ENCODE measurements at regions not wholly inside any gene's neighbourhood (a gene's known extent, or its start where the extent isn't known, plus 50 kb on each side); places are given as distances from the start of the nearest gene placed in this dataset.

DNA sequence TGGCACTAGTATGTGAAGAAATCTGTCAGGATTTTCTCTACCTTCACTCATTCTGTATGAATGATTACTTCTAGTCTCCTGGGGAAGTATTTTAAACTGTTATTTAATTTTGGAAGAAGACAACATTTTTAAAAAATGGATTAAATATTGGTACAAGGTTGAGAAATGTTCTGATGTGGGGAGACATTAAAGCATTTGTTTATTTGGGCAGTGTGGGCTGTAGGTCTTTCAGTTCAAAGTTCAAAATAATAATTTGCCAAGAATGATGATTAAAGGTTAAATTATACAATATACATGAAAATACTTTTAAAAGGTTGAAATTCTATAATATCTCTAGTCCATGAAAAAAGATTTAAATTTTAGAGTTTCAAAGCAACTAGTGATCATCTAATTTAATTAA is 194.7 kb downstream of the NHLRC3 start:
- intact Hi-C loops (cut with micrococcal nuclease), result no loop called here

DNA sequence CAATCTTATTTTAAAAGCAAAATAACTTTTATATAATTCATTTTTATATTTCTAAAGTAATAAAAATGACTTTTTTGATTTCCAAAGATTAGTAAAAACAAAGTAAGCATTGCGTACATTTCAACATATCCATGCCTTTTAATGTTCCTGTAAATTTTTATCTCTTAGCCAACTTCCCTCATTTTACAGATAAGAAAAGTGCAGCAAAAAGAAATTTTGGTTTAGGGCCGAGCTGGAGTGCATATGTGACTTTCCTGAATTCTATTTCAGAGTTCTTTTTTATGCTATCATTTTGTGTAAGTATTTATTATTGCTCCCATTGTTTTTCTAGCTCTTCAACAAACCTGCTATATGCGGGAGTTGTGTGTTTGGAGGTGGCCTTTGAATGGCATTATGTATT is 195.3 kb downstream of the NHLRC3 start:
- intact Hi-C loops (cut with micrococcal nuclease), result no loop called here

DNA sequence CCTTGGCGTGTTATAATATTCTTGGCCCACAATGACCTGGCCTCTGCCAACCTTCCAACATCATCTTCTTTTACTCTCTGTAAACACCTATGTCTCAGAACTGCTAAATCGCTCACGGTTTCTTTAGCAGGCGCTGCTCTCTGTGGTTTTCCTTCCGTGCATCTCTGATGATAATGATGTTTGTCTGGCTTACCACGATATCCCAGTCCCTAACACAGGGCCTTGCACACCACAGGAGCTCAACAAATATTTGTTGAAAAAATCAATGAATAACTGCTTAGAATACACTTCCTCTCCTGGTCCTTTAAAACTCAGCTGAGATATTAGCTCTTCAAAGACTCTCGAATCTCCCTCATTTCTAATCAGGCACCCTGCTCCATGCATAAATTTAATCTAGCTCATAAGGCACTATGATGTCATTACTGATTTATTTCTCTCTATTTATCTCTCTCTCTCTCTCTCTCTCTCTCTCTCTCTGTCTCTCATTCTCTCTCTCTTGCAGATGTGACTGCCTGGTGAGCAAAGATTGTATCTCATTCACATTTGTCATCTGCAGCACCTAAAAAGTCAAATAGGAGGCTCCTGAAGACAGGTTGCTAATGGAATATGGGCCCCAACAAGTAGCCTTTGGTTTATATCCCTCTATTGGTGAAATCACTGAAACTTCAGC is 206.4 kb downstream of the NHLRC3 start:
- intact Hi-C loops (cut with micrococcal nuclease), result no loop called here

DNA sequence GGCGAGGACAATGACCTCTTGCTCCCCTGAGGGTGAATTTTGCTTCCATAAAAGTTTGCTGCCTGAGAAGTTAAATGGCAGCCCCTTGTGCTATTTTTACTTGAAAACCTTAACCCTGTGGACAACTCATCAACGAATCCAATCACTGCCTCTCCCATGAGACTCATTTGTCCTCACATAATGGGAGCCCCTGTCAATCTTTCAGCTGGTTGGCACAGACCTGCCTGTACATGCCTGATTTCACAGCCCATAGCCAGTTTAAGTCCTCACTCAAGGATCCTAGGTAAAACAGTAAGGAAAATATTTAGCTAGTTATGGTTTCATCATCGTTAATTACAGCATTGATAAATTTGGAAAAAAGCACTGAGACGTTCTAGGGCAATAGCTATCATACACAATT is 207.4 kb downstream of the NHLRC3 start:
- intact Hi-C loops (cut with micrococcal nuclease), result no loop called here

DNA sequence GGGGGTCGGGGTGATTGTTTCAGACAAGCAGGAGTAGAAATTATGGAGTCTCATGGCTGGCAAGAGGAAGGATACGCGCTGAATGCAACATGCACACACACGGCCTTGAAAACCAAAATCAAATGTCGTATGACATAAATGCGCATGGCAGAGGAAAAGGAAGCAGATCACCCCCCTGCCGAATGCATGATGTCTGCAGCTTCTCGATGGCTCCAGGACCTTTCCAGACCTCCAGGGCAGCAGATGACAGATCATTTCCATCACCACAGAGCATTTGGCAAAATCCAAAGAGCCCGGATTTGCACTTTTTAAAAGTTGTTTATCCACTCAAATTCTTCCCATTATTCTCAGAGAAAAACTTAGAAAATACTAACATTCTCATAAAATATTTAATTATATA is 211.7 kb downstream of the NHLRC3 start:
- intact Hi-C loops (cut with micrococcal nuclease), result no loop called here

DNA sequence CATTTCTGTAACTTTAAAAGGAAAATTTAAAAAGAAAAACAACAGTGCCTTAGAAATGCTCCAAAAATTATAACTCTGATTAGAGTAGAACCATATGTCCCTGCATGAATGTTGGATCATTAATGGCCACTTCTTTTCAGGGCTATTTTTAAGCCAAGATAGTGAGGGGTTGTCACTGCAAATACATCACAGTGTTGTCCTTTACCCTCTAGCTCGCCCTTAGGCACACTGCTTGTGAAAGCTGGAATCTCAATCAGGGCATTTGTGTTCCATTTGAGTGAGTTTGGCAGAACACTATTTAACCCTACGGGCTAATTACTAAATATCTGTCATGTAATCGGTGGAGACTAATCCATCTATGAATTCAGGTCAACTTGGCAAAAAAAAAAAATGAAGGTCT is 212.2 kb downstream of the NHLRC3 start:
- intact Hi-C loops (cut with micrococcal nuclease), result no loop called here

DNA sequence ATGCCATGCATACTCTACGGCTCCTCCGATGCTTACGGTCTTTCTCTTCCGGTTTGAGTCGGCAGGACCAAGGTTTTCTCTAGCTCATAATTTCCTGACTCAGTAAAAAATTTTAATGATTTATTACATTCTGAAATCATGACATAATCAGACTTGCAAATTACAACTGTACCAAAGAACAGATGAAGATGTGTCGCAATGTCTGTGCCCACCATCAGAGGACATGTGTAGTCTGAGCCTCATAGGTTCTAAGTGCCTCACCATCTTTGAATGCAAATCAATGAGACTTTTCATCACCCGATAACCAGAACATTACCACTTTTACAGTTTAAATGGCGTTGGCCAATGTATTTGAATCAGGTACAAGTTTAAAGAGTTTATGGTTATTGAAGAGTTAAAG is 213.1 kb downstream of the NHLRC3 start:
- intact Hi-C loops (cut with micrococcal nuclease), result no loop called here

DNA sequence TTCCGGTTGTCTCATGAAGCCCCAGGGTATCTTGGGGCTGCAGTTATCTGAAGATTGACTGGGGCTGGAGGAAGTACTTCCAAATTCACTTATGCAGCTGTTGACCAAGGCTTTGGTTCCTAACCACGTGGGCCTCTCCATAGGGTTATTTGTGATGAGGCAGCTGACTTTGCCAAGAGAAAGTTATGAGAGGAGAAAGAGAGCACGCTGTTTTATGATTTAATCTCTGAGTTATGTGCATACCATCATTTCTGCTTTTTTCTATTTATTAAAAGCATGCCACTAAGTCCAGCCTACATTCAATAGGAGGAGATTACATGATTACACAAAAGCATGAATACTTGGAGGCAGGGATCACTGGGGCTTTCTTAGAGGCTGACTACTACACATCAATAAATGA is 215.5 kb downstream of the NHLRC3 start:
- intact Hi-C loops (cut with micrococcal nuclease), result no loop called here

DNA sequence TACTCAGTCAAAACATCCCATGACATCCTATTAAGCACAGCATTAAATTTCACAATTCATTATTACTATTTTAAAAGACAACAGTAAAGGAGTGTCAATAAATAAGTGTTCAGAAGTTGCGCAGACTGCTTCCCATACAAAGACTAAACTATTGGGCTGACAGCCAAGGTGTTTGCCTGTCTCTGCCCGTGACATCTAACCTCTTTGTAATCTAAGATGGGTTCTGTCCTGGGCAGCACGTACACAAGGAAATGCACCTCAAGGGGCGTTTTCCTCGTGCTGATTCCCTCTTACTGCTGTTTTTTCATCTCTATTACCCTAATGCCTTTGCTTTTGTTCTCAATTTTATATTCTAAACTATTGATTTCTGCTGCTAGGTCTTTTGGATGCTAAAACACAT is 216.3 kb downstream of the NHLRC3 start:
- intact Hi-C loops (cut with micrococcal nuclease), result no loop called here

DNA sequence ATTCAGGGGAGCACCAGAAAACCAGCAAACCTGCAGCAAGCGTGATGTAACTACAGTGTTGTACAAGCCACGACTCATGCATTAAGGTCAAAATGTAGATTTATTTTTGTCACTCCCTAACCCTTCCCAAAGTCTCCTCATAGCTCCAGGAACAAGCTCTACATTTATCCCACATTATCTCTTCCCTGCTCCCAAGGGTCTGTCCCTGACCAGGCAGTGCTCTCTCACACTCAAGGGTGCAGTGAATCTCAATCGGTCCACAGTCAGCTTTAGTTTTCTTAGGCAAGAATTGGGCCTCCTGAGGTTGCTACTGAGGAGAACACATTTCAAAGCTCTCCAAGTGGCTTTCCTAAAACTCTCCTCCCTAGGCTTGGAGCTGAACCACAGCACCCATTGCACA is 219.4 kb downstream of the NHLRC3 start:
- intact Hi-C loops (cut with micrococcal nuclease), result no loop called here

DNA sequence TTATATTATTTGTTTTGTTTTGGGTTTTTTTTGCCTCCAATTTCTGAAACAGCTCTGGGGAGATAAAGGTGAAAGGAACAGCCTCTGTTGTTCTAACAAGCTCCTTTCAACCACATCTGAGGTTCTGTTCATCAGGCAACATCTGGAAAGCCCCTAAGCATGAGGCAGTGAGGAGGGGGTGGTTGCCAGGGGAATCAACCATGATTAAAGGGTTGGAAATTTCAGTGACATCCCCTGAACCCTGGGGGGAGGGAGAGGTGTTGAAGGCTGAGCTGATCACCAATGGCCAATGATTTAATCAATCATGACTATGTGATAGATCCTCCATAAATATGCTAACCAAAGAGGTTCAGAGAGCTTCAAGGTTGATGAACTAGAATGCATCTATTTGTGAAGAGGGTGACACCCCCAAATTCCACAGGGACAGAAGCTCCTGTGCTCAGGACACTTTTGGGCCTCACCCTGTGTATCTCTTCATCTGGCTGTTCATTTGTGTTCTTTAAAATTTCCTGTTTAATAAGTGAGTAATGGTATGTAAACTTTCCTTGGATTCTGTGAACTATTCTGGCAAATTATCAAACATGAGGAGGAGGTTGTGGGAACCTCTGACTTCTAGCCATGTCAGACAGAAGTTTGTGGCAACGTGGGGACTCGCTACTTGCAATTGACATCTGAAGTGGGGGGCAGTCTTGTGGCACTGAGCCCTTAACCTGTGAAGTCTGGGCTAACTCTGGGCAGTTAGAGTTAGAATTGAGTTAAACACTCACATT is 221.3 kb downstream of the NHLRC3 start:
- intact Hi-C loops (cut with micrococcal nuclease), result loop anchor here (5.0 kb wide), 4 partner anchors 62 to 418 kb away; partner anchors contain the start of genes NHLRC3 and PROSER1

DNA sequence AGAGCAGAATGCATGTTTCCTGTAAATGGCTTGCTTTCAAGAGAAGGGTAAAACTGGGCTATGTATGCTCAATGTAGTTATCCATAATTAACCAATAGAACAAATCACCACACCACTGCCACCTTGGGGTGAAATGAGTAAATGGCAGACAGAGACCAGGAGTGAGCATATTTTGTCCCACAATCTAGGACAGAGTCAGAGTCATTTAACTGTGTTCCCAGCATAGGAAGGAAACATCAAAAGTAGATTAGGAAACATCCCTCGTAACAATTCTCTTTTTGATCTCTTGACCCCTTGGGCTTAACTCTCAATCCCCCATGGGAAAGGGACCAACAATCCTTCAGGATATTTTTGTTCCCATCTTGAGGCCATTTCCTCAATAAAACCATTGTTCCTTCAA is 224.8 kb downstream of the NHLRC3 start:
- intact Hi-C loops (cut with micrococcal nuclease), result loop anchor here (1.0 to 5.0 kb wide), 6 partner anchors 66 to 414 kb away; partner anchors contain the start of genes NHLRC3 and PROSER1

DNA sequence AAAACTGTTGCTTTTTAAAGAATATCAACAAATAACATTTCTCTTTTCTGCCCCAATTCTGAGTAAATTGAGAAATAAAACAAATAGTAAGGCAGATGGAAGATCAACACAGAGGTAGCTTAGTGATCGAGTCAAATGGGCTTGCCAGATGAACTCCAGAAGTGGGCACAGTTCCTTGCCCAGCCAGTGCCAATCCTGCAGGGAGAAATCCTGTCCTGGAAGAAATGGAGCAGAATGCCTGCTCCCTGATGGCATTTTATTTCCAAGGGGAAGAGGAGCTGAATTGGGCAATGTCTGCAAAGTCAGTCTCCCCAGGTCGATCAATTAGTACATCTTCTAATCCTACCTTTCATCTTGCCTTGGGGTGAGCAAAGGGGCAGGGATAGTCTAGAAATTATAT is 225.3 kb downstream of the NHLRC3 start:
- intact Hi-C loops (cut with micrococcal nuclease), result loop anchor here (1.0 to 5.0 kb wide), 6 partner anchors 66 to 414 kb away; partner anchors contain the start of genes NHLRC3 and PROSER1

DNA sequence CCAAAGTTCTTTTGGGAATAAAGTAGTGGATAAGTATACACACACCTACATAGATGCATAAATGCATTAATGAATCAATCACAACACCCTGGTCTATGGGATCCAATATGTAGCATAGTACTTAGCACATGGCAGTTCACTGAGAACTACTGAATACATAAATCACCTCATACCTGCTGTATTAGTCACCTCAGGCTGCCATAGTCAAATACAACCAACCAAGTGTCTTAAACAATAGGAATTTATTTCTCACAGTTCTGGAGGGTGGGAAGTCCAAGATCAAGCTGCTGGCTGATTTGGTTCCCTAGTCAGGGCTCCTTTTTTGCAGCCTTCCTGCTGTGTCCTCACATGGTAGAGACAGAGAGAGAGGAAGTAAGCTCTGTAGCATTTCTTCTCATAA is 228.2 kb downstream of the NHLRC3 start:
- intact Hi-C loops (cut with micrococcal nuclease), result no loop called here

DNA sequence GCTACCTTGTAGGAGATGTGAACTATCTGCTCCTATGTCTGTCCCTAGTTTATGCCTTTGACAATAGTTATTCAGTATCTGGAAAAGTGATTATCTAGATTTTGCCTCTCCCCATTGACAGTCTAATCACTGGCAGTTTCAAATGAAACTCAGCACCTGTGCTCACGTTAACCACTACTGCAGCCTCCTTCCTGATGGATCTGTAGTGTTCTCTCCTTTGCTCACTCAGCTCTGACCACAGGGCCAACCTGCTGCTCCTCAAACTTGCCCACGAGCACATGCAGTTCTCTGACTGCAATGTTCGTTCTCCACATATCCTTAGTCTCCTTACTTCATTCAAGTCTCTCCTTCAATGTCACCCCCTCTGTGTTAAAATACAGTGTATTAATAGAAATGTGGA is 230.1 kb downstream of the NHLRC3 start:
- intact Hi-C loops (cut with micrococcal nuclease), result no loop called here

DNA sequence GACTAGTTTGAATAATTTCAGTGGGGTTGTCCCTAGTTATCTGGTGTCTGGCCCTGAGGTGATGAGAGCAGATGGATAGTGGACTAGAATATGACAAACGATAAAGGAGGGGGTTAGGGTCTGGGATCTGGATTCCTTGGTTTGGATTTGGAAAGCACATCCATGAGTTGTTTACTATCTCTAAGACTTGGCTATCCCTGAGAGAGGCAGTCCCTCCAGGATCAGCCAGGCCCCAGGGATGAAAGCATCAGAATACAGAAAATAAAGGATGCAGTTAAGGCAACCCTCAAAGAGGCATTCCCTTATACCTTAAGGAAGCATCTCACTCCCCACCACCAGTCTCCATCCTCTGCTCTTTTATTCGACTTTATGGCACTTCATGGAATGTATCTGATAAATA is 230.7 kb downstream of the NHLRC3 start:
- intact Hi-C loops (cut with micrococcal nuclease), result no loop called here

DNA sequence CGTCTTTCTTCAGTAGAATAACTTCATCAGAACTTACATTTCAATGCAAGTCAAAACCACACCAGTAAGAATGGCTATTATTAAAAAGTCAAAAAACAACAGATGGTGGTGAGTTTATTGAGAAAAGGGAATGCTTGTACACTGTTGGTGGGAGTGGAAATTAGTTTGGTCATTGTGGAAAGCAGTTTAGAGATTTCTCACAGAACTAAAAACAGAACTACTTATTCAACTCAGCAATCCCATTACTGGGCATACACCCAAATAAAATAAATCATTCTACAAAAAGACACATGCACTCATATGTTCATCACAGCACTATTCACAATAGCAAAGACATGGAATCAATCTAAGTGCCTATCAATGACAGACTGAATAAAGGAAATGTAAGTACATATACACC is 231.2 kb downstream of the NHLRC3 start:
- intact Hi-C loops (cut with micrococcal nuclease), result no loop called here

DNA sequence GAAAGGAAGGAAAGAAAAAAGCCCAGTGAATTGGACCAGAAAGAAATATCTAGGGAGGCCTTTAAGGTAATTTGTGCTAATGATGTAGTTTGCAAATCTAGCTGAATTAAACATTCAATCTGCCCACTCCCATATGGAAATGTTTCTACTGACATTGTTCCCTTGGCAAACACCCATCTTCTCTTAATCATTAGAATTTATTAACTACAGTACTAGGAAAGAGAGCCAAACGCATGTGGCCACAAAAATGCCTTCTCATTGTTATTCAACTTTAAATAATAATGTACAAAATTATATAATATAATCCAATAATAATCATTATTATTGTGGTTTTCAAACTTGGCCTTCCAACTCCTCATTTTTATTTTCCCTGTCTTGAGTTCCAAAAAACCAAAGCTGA is 234.7 kb downstream of the NHLRC3 start:
- intact Hi-C loops (cut with micrococcal nuclease), result no loop called here

DNA sequence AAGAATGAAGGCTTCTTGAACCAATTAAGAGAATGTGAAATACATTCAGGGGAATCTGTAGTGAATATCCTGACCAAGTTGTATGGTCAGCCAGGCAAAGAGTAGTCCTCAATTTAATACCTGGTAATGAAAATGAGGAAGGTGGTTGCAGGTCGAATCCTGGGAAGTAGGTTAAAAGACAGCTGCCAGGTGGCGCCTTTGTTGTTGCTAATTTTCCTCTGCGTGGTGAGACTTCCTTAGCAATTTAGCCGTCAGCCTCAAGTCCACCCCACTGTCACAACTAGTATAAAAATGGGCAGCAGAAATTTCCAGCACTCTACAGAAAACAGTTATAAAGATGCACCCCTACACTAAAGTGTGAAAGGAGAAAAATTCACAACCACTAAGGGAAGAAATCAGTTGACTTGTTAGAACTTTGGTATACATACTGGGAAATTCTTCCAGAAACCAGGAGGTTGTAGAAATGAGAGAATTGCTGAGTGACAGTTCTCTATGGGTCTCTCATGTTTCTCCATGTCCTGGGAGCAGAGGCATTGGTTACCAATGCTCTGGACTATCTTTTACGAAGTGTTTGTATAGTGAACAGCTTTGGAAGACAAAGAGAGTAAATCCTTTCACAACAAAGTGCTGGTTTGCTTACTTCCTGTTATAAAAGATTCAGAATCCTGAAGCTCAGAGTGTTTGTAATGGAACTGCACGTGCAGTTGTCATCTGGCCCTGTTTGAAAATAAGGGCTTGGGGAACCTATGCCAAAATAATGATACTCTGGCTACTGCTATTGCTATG is 235.9 kb downstream of the NHLRC3 start:
- intact Hi-C loops (cut with micrococcal nuclease), result no loop called here

DNA sequence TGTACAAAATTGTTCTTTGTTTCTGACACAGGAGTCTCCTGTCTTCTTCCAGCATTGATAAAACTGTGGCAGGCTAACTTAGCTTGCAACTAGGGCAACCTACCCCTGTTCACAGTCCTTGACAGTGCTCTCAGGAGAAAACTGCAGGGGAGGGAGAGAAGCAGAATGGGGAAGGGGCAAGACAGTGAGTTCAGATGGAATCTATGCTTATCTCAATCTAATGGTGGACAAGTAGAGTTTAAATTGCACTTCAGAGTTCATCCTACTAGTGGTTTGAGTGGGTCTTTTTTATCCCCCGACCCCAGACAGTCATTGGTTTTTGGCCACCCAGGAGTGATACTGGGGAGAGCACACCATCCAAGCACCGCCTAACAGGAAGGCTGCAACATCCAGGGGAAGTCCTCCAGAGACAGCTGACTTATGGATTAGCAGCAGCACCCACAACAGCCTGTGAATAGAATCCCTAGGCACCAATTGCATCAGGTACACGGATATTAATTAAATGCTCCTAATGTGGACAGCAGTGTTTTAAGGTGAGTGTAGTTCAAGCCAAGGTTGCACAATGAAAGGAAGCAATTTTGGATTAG is 236.6 kb downstream of the NHLRC3 start:
- intact Hi-C loops (cut with micrococcal nuclease), result no loop called here

DNA sequence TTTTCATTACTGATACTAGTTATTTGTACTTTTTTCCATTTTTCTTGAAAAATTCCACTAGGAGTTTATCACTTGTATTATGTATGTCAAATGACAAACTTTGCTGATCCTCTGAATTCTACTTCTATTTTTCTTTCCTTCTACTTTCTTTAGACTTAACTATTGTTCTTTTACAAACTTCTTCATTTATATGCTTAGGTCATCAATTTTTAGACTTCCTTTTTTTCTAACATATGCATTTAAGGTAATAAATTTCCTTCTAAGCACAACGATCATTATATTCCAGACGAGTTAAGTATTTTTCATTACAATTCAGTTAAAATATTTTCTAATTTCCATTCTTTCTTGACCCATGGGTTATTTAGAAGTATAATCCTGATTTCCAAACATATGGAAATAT is 240.8 kb downstream of the NHLRC3 start:
- intact Hi-C loops (cut with micrococcal nuclease), result no loop called here
